ENCODE measurements at regions not wholly inside any gene's neighbourhood (a gene's known extent, or its start where the extent isn't known, plus 50 kb on each side); places are given as distances from the start of the nearest gene placed in this dataset.

GRCh38 chr11:24134879-24135589 is 361.8 kb upstream of the LUZP2 start:
- no peaks in the 10 kb centered on the region for H3K27me3 ChIP-seq (ENCODE audit: insufficient read depth in 3 of 3, low read length in 2 of 3)
- DNase-seq = no peak
- no peaks in the 10 kb centered on the region for H3K4me1 ChIP-seq
- intact Hi-C loops (cut with DNase I) = no loop called here
- H3K9me3 ChIP-seq = no peaks in the 10 kb centered on the region
- no peak overlapping the region for H3K4me3 ChIP-seq
- H3K36me3 ChIP-seq (ENCODE audit: insufficient read depth in 1 of 2, low read depth in 1 of 2) = no peaks in the 10 kb centered on the region
- no peak overlapping the region for H3K27ac ChIP-seq
- ATAC-seq = no peak
- TF ChIP-seq CTCF (IDR thresholded peaks at IDR 0.05) = no peak

- DNase-seq (no peak), ATAC-seq (no peak)
- Histone ChIP-seq H3K9me3 (peaks cover 10% of the 10 kb centered on the region), H3K4me1 (no peaks in the 10 kb centered on the region), H3K4me3 (no peak overlapping the region), H3K36me3 (ENCODE audit: insufficient read depth in 1 of 2, low read depth in 1 of 2) (no peaks in the 10 kb centered on the region), H3K27me3 (ENCODE audit: insufficient read depth in 3 of 3, low read length in 2 of 3) (no peaks in the 10 kb centered on the region), H3K27ac (no peak overlapping the region)
- 81 to 92% (median 85%) methylated on average over 4 of the region's 4 CpGs for WGBS, 3 donors
- no peak for TF ChIP-seq CTCF (IDR thresholded peaks at IDR 0.05)
- intact Hi-C loops (cut with DNase I) = no loop called here
These were observed 354.8 kb upstream of the LUZP2 start for GRCh38 chr11:24142062-24142461.

GRCh38 chr11:24145411-24145810 is 351.4 kb upstream of the LUZP2 start:
- H3K27ac ChIP-seq = no peak overlapping the region
- TF ChIP-seq CTCF (IDR thresholded peaks at IDR 0.05) = no peak
- H3K9me3 ChIP-seq = peaks cover 10% of the 10 kb centered on the region
- no peak overlapping the region for H3K4me3 ChIP-seq
- H3K4me1 ChIP-seq = no peaks in the 10 kb centered on the region
- H3K27me3 ChIP-seq (ENCODE audit: insufficient read depth in 3 of 3, low read length in 2 of 3) = no peaks in the 10 kb centered on the region
- H3K36me3 ChIP-seq (ENCODE audit: insufficient read depth in 1 of 2, low read depth in 1 of 2) = no peaks in the 10 kb centered on the region
- WGBS, 3 donors = 20 to 32% (median 20%) methylated on average over 5 of the region's 5 CpGs
- ATAC-seq = no peak
- DNase-seq = no peak
- intact Hi-C loops (cut with DNase I) = no loop called here

- no peak for TF ChIP-seq CTCF (IDR thresholded peaks at IDR 0.05)
- intact Hi-C loops (cut with DNase I) = no loop called here
- H3K9me3 ChIP-seq = no peaks in the 10 kb centered on the region
- DNase-seq (no peak), ATAC-seq (no peak)
- no peaks in the 10 kb centered on the region for H3K4me1 ChIP-seq
- no peaks in the 10 kb centered on the region for H3K36me3 ChIP-seq (ENCODE audit: insufficient read depth in 1 of 2, low read depth in 1 of 2)
- H3K27ac ChIP-seq = no peak overlapping the region
- H3K4me3 ChIP-seq = no peak overlapping the region
- WGBS, 3 donors = 83 to 91% (median 84%) methylated on average over 1 of the region's 1 CpG
- H3K27me3 ChIP-seq (ENCODE audit: insufficient read depth in 3 of 3, low read length in 2 of 3) = no peaks in the 10 kb centered on the region
These were observed 343.5 kb upstream of the LUZP2 start for GRCh38 chr11:24153337-24153736.

GRCh38 chr11:24155792-24156191 is 341.1 kb upstream of the LUZP2 start:
- Histone ChIP-seq H3K4me3 (no peak overlapping the region), H3K36me3 (ENCODE audit: insufficient read depth in 1 of 2, low read depth in 1 of 2) (no peaks in the 10 kb centered on the region), H3K4me1 (no peaks in the 10 kb centered on the region), H3K27me3 (ENCODE audit: insufficient read depth in 3 of 3, low read length in 2 of 3) (no peaks in the 10 kb centered on the region), H3K9me3 (no peaks in the 10 kb centered on the region), H3K27ac (no peak overlapping the region)
- TF ChIP-seq CTCF (IDR thresholded peaks at IDR 0.05) = no peak
- DNase-seq = no peak
- no peak for ATAC-seq
- intact Hi-C loops (cut with DNase I) = no loop called here
- 76 to 88% (median 83%) methylated on average over 7 of the region's 7 CpGs for WGBS, 3 donors
